HG03103 (cell line): ENCODE measurements at regions not wholly inside any gene's neighbourhood (a gene's known extent, or its start where the extent isn't known, plus 50 kb on each side); places are given as distances from the start of the nearest gene placed in this dataset.

Experiments
- ATAC-seq: cut with Tn5 transposase; IDR thresholded peaks from one replicate; pipeline ENCODE4 v1.9.1; 2021; ENCODE audit warnings: low read depth; ENCODE audit not compliant: unreplicated experiment

DNA sequence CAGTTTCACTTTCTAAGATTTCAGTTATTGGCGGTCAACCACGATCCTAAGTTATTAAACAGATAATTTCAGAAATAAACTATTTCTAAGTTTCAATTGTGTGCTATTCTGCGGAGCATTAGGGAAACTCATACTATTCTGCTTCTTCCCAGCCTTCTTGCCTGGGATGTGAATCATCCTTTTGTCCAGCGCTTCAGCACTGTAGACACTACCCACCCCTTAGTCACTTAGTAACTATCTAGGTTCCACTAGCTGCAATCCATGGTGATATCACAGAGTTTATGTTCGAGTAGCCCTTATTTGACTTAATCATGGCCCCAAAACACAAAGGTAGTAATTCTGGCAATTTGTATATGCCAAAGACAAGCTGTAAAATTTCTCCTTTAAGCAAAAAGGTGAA lies 279.9 kb upstream of the ADAMTS5 start:
- no peak for ATAC-seq

GRCh38 chr21:27244776-27245175 lies 277.9 kb upstream of the ADAMTS5 start:
- ATAC-seq: no peak

DNA sequence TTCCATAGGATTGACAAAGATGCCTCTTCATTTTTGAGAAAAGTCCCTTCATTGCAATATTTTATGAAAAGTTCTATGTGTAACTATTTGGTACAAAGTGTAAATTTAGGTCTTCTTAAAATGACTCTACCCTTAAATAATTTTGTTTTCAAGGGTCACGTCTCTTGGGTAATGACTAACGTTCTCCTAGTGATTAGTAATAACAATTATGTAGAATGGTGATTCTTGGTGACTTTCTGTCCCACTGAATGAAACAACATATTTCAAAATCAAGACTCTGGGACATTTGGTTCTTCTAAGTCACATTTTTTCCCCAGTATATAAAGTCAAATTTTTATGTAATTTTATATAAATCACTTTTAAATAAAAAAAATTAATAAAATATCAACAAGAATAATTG lies 277.5 kb upstream of the ADAMTS5 start:
- no peak for ATAC-seq

GRCh38 chr21:27240839-27241238 lies 274.0 kb upstream of the ADAMTS5 start:
- no peak for ATAC-seq

- ATAC-seq: no peak
These were observed 266.7 kb upstream of the ADAMTS5 start for GRCh38 chr21:27233514-27234115.

DNA sequence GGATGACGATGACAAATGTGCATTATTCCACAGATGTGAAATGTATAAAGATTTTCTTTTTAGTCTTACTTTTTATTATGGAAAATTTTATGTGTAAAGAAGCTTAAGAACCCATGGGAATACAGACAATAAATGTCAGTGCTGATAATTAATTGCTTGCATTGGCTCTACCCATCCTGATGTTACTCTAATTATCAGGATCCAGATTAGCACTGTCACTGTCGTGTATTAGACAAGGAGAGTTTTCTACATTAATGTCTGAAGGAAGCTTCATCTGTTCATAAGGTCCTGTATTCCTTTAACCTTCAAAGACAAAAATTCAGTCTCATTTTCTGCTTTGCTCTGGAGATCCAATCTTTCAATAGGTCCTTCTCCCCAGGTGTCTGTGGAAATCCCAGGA lies 259.1 kb upstream of the ADAMTS5 start:
- ATAC-seq: no peak

DNA sequence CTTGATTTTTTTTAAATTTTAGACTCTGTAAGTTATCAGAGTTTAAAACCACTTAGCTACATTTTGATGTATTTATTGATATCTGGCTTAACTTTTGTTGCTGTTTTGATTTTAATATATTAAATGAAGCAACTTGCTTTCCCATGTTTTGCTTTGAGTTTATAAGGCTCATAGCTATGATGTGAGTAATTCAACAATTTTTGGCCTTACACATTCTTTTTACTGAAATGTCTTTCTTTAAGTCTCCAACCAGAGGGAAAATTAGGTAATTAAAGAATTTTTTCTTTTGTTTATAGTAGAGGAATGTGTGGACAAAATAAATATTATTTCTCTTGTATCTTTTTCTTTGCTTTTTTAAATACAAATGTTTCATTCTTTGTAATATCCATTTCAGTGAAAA lies 258.3 kb upstream of the ADAMTS5 start:
- no peak for ATAC-seq

DNA sequence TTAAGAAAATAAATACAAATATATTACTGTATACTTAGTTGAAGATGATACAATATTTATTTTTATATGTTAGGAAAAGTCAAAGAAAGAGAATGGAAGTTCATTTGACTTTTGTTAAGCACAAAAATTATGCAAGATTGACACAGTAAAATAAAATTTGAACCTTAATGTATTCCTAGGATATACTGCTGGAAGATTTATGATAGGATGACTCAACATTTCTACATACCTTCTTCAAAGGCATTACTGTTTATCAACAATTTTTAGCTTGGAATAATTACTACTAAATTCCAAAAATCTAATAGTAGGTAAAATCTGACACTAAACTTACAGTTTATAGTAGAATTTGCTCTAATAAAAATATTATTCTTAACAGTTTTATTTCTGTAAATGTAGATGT lies 257.3 kb upstream of the ADAMTS5 start:
- no peak for ATAC-seq

DNA sequence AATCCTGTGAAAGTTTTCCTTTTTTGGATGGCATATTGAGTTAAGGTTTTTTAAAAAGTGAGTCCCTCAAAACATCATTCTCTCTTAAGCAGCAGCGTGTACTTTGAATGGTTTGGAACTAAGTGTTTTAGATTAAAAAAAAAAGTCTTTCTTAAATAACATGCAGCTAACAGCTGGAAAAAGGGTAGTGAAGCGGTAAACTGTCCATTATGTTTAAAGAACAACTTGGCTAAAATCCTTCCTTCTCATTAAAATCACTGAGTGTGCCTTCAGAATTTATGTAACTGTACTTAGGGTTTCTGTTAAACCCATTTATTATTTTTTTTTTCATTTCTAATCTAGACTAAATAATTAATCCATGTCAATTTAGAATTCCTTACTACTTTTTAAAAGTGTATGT lies 254.2 kb upstream of the ADAMTS5 start:
- ATAC-seq: no peak

GRCh38 chr21:27220416-27220815 lies 253.5 kb upstream of the ADAMTS5 start:
- ATAC-seq: no peak

GRCh38 chr21:27219068-27219467 lies 252.2 kb upstream of the ADAMTS5 start:
- ATAC-seq: no peak

DNA sequence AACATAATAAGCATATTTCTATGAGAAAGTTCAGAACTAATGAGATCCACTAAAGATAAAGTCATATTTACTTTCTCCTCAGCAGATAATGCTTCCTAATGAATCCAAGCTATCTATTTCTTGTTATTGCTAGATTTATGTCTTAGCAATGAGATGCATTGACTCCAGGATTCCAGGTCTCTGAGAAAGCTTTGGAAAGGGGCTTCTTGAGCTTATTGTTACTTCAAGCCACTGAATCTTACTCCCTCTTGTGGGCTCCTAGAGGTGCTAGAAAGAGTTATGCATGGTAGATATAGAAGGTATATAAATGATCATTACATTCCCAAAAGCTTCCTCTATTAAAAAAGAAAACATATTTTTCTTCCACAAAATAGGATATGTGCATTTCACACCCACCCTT lies 246.4 kb upstream of the ADAMTS5 start:
- no peak for ATAC-seq

GRCh38 chr21:27212441-27212840 lies 245.6 kb upstream of the ADAMTS5 start:
- no peak for ATAC-seq

- no peak for ATAC-seq
These were observed 242.7 kb upstream of the ADAMTS5 start for GRCh38 chr21:27209546-27209945.

DNA sequence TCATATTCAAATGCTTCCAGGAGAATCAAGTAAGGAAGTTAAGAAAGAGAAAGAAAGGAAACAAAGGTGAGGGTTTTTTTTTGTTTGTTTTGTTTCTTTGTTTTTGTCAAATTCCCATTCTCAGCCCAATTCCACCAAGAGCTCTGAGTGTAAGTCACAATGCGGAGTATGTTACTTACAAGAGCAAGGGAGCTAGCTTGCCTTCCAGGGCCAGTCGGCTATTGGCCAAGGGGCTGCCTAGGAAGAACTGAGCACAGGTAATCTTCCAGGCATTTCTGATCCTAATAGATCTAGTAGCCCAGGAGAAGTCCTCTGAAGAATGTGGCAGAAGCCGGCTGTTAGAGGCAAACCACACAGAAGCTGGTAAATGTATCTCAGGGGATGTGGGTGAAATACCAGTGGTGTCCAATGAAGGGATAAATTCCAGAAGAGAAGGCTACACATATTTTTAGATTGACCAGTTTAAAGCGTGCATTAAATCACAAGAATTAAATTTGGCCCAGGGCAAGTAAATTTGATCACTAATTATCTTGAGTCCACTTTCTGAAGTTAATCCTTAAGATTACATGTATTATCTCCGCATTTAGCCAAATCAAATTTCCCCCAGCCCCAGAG lies 239.6 kb upstream of the ADAMTS5 start:
- no peak for ATAC-seq

DNA sequence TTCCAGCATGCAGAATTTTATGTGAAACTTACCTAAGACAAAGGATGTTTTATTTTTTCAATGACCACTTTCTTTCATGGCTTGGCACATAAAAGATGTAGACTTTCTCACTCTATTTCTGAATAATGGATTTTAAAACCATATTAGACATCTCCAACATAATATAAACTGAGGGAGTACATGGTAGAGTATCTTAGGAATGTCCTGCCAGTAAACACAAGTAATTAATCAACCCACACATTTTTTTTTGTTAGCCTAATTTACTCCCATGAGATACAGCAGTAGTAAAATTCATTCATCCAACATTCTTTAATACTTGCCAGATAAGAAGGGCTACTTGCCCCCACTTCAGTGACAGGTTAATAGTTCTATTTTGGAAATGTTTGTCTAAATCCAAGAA lies 235.4 kb upstream of the ADAMTS5 start:
- ATAC-seq: no peak

DNA sequence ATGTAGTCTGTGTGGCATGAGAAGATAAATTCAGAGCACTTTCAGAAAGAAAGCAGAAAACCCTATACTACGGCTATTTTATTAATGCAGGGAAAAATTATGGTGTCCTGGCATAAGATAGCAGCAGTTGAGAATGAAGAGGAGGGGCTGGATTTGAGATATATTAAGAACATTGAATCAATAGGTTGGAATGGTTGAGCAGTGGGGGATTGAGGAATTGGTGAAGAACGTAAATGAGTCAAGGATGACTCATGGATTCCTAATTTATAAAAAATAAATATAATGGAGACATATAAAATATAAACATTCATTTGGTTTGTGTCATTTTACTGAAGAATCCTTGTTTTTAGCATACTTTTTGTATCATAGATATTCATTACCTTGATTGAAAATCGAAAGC lies 234.3 kb upstream of the ADAMTS5 start:
- ATAC-seq: no peak

DNA sequence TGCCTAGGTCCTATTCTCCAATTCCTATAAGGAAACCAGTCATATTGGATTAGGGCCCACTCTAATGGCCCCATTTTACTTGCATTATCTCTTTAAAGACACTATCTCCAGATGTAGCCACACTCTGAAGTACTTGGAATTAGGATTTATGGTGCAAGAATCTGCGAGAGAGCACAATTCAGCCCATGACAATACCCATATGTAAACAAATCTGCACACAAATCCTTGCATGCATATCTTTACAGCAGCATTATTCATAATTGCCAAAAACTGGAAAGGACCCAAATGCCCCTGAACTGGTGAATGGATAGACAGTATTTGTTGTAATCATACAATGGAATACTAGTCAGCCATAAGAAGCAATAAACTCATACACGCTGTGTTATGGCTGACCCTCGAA lies 229.8 kb upstream of the ADAMTS5 start:
- no peak for ATAC-seq

GRCh38 chr21:27192281-27192949 lies 225.5 kb upstream of the ADAMTS5 start:
- no peak for ATAC-seq

DNA sequence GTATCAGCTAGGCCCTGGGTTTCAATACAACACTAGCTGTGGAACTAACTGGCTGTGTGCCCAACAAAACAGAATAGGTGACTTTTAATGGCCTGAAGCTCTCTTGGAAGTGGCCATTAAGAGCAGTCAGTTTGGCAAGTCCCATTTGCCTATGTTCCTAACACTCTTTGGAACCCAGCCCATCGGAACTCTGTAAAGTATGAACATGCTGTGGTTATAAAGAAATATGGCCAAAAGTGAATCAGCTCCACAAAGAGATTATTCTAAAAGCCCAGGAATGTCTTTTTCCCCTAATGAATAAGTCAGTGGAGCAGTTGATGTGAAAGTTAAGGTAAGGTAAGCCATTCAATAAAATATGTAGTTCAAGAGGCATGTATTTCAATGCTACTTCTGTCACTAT lies 223.7 kb upstream of the ADAMTS5 start:
- ATAC-seq: no peak

- ATAC-seq: no peak
These were observed 223.0 kb upstream of the ADAMTS5 start for GRCh38 chr21:27189870-27190269.

DNA sequence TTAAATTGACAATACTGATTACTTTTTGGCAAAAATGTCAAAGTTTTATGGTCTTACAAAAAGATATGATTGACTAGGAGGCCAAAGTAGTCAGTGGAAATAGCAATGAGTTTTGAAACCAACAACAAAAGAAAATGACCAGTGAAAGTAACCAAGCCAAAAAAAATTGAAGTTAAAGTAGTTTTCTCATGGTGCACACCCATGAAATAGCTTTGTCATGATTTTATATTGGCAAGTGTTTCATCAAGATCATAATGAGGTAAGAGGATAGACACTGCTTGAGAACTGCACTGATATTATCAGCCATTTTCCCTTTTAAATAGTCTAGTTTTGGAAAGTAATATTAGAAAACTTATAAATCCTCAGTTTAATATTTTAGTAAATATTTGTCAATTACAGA lies 206.2 kb upstream of the ADAMTS5 start:
- no peak for ATAC-seq
